Trophoblast cell (in vitro differentiated cells and primary cell): ENCODE measurements at regions not wholly inside any gene's neighbourhood (a gene's known extent, or its start where the extent isn't known, plus 50 kb on each side); places are given as distances from the start of the nearest gene placed in this dataset.
A peak's percentile ranks its signal among the peaks of the same experiment; 100 is the strongest.

ENCODE experiments used
- DNase-seq, 2 donors: peaks; one replicate each; pipeline ENCODE4 v3.0.0-alpha.2; 2016
- H2AFZ ChIP-seq: 2 replicates; pipeline ENCODE4 v1.6.1; 2013; ENCODE audit warnings: low read length, moderate library complexity, mild to moderate bottlenecking; ENCODE audit not compliant: insufficient read depth, poor library complexity
- H2AK5ac ChIP-seq: 2 replicates; pipeline ENCODE4 v1.6.1; 2013; ENCODE audit warnings: mild to moderate bottlenecking, low read length
- H2BK120ac ChIP-seq: 2 replicates; pipeline ENCODE4 v1.6.1; 2013; ENCODE audit warnings: low read length, mild to moderate bottlenecking, moderate library complexity; ENCODE audit not compliant: insufficient read depth, poor library complexity
- H2BK12ac ChIP-seq: 2 replicates; pipeline ENCODE4 v1.6.1; 2013; ENCODE audit warnings: mild to moderate bottlenecking, low read length, moderate library complexity
- H2BK5ac ChIP-seq: 2 replicates; pipeline ENCODE4 v1.6.1; 2013; ENCODE audit warnings: low read length, low read depth, moderate library complexity, mild to moderate bottlenecking; ENCODE audit not compliant: poor library complexity
- H3K14ac ChIP-seq: 2 replicates; pipeline ENCODE4 v1.6.1; 2013; ENCODE audit warnings: mild to moderate bottlenecking, low read length
- H3K18ac ChIP-seq: 2 replicates; pipeline ENCODE4 v1.6.1; 2013; ENCODE audit warnings: mild to moderate bottlenecking, low read length
- H3K23ac ChIP-seq: 2 replicates; pipeline ENCODE4 v1.6.1; 2013; ENCODE audit warnings: low read length
- H3K27ac ChIP-seq: 2 replicates; pipeline ENCODE4 v1.5.1; 2013; ENCODE audit warnings: low read depth, mild to moderate bottlenecking, inconsistent platforms, low read length, moderate library complexity
- H3K27me3 ChIP-seq: 2 replicates; pipeline ENCODE4 v1.6.1; 2013; ENCODE audit warnings: inconsistent platforms, mild to moderate bottlenecking, low read length, moderate library complexity; ENCODE audit not compliant: insufficient read depth
- H3K36me3 ChIP-seq, 2 experiments: 1 replicate in 1 of 2; 2 replicates in 1 of 2; pipeline ENCODE4 v1.6.1; 2013; ENCODE audit warnings: low read length in 2 of 2, mild to moderate bottlenecking in 2 of 2, moderate library complexity in 1 of 2; ENCODE audit not compliant: insufficient read depth in 2 of 2, control insufficient read depth in 1 of 2
- H3K4ac ChIP-seq: 2 replicates; pipeline ENCODE4 v1.6.1; 2013; ENCODE audit warnings: low read depth, mild to moderate bottlenecking, low read length, moderate library complexity
- H3K4me1 ChIP-seq, 2 experiments: 1 replicate in 1 of 2; 2 replicates in 1 of 2; pipeline ENCODE4 v1.6.1; 2013; ENCODE audit warnings: low read length in 2 of 2, mild to moderate bottlenecking in 2 of 2, moderate library complexity in 1 of 2; ENCODE audit not compliant: insufficient read depth in 2 of 2, control insufficient read depth in 1 of 2
- H3K4me2 ChIP-seq: 2 replicates; pipeline ENCODE4 v1.6.1; 2013; ENCODE audit warnings: inconsistent platforms, mild to moderate bottlenecking, low read length, moderate library complexity
- H3K4me3 ChIP-seq: 2 replicates; pipeline ENCODE4 v1.5.1; 2013; ENCODE audit warnings: mild to moderate bottlenecking, low read depth, low read length, inconsistent platforms
- H3K79me1 ChIP-seq: one replicate; pipeline ENCODE4 v1.6.1; 2013; ENCODE audit warnings: low read length
- H3K79me2 ChIP-seq: 2 replicates; pipeline ENCODE4 v1.6.1; 2013; ENCODE audit warnings: low read length, mild to moderate bottlenecking; ENCODE audit not compliant: control insufficient read depth, insufficient read depth, poor library complexity
- H3K9ac ChIP-seq: 2 replicates; pipeline ENCODE4 v1.6.1; 2013; ENCODE audit warnings: mild to moderate bottlenecking, low read length
- H3K9me3 ChIP-seq: 2 replicates; pipeline ENCODE4 v1.6.1; 2013; ENCODE audit warnings: low read depth, mild to moderate bottlenecking, control low read depth, inconsistent platforms, low read length; ENCODE audit not compliant: insufficient read depth
- H4K12ac ChIP-seq: 2 replicates; pipeline ENCODE4 v1.6.1; 2013; ENCODE audit warnings: low read depth, mild to moderate bottlenecking, low read length, moderate library complexity
- H4K8ac ChIP-seq: 2 replicates; pipeline ENCODE4 v1.6.1; 2013; ENCODE audit warnings: low read depth, mild to moderate bottlenecking, low read length, moderate library complexity
- H4K91ac ChIP-seq: one replicate; pipeline ENCODE4 v1.6.1; 2013; ENCODE audit warnings: low read depth, mild to moderate bottlenecking, low read length, moderate library complexity
- WGBS: extraction: QIAGEN DNeasy Blood & Tissue Kit; methylation state at CpG from one replicate; pipeline ENCODE4 v1.1.7; 2013; ENCODE audit warnings: missing lambda C conversion rate; ENCODE audit not compliant: insufficient read length, insufficient coverage; ENCODE audit errors: extremely low coverage; 5-methylcytosine and 5-hydroxymethylcytosine counted together

DNA sequence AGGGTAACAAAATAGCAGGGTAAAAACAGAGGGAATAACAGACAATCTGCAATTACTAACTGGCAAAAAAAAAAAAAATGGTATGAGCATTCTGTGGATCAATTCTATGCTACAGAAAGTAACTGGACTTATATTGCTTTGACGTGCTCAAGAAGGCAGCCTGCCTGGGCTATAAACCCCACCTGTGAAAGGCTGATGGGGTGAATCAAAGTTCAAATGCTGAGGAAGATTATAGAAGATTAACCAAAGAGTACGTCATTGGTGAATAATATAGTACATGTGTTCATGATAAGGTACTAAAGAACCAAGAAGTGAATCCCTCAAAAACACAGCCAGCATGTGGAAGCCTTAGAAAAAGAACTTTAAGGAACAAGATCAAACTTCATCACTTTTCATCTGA lies 441.9 kb upstream of the PTCHD4 start:
- Histone ChIP-seq H3K4ac (no peak overlapping the region), H3K27me3 (no peaks in the 10 kb centered on the region), H2AFZ (no peak overlapping the region), H3K79me2 (no peaks in the 10 kb centered on the region), H3K4me2 (no peak overlapping the region), H3K79me1 (no peaks in the 10 kb centered on the region), H2BK120ac (no peak overlapping the region), H3K18ac (no peak overlapping the region), H3K36me3 (no peaks in the 10 kb centered on the region), H3K9ac (no peak overlapping the region), H4K12ac (no peak overlapping the region), H3K27ac (no peak overlapping the region), H2AK5ac (no peak overlapping the region), H4K91ac (no peak overlapping the region), H3K4me3 (no peak overlapping the region), H2BK12ac (no peak overlapping the region), H3K14ac (no peak overlapping the region), H3K9me3 (no peaks in the 10 kb centered on the region), H3K4me1 (no peaks in the 10 kb centered on the region), H2BK5ac (no peak overlapping the region), H3K23ac (no peak overlapping the region), H4K8ac (no peak overlapping the region)
- no CpG with 5 or more reads among the region's 2 CpGs for WGBS
- DNase-seq: no peak

DNA sequence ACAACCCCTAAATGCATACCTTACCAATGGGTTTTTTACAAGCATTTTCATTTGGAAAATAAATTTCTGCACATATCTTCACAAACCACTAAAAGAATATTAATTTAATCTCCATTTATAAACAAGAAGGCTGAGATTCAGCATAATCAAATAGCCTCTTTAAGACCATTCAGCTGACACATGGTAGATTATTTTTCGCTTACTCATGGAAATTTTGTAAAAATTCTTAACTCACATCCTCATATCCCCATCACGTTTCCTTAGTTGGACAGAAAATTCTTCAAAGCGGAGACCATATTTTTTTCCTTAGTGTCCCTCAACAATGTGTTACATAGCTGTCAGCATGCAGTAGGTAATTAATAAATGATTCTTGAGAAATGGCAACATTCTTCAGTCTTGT lies 439.6 kb upstream of the PTCHD4 start:
- Histone ChIP-seq H2AFZ (no peak overlapping the region), H2AK5ac (no peak overlapping the region), H4K8ac (no peak overlapping the region), H3K27ac (no peak overlapping the region), H3K9ac (no peak overlapping the region), H3K23ac (no peak overlapping the region), H3K27me3 (no peaks in the 10 kb centered on the region), H3K4me1 (no peaks in the 10 kb centered on the region), H3K14ac (no peak overlapping the region), H3K79me1 (no peaks in the 10 kb centered on the region), H3K4me3 (no peak overlapping the region), H2BK120ac (no peak overlapping the region), H2BK5ac (no peak overlapping the region), H3K79me2 (no peaks in the 10 kb centered on the region), H3K4me2 (no peak overlapping the region), H4K91ac (no peak overlapping the region), H3K18ac (no peak overlapping the region), H3K36me3 (no peaks in the 10 kb centered on the region), H4K12ac (no peak overlapping the region), H3K9me3 (no peaks in the 10 kb centered on the region), H3K4ac (no peak overlapping the region), H2BK12ac (no peak overlapping the region)
- no CpG with 5 or more reads among the region's 3 CpGs for WGBS
- DNase-seq: no peak

DNA sequence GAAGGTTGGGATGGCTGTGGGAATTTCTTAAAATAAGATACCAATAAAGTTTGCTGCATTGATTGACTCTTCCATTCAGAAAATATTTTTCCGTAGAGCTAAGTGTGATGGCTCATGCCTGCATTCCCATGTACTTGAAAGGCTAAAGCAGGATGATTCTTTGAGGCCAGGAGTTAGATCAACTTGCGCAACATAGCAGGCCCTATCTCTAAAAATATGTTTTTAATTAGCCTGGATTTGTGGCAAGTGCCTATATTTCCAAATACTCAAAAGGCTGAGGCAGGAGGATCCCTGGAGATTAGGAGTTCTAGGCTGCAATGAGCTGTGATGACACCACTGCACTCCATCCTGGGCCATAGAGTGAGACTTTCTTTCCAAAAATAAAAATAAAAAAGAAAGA lies 431.2 kb upstream of the PTCHD4 start:
- Histone ChIP-seq H3K23ac (no peak overlapping the region), H3K4me3 (no peak overlapping the region), H3K4ac (no peak overlapping the region), H3K79me1 (no peaks in the 10 kb centered on the region), H2AFZ (no peak overlapping the region), H2BK5ac (no peak overlapping the region), H4K91ac (no peak overlapping the region), H3K9me3 (peaks cover 1% of the 10 kb centered on the region), H3K79me2 (no peaks in the 10 kb centered on the region), H3K4me2 (no peak overlapping the region), H3K18ac (no peak overlapping the region), H3K9ac (no peak overlapping the region), H3K14ac (no peak overlapping the region), H3K36me3 (no peaks in the 10 kb centered on the region), H2BK120ac (no peak overlapping the region), H2AK5ac (no peak overlapping the region), H4K12ac (no peak overlapping the region), H4K8ac (no peak overlapping the region), H3K27ac (no peak overlapping the region), H3K27me3 (no peaks in the 10 kb centered on the region), H2BK12ac (no peak overlapping the region), H3K4me1 (no peaks in the 10 kb centered on the region)
- WGBS: no CpG with 5 or more reads among the region's 2 CpGs
- DNase-seq: peak; percentile 71 to 81

DNA sequence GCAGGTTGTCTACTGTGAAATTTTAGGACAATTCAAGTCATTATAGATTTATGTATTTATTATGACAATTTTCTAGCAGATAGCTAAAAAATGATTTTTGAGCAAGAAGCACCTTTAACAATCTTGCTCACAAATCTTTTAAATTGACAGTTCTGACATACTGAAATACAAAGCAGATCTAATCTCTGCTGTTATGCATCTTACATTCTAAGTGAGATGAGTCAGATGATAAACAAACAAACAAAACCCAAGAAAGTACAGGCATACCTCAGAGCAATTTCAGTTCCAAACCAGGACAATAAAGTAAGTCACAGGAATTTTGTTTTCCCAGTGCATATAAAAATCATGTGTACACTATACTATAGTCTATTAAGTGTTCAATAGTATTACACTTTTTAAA lies 430.7 kb upstream of the PTCHD4 start:
- no peak overlapping the region for H4K91ac ChIP-seq
- H3K4me2 ChIP-seq: no peak overlapping the region
- no peak overlapping the region for H3K9ac ChIP-seq
- no peak overlapping the region for H3K4ac ChIP-seq
- no peak overlapping the region for H2BK12ac ChIP-seq
- no peak overlapping the region for H3K4me3 ChIP-seq
- no peaks in the 10 kb centered on the region for H3K36me3 ChIP-seq
- H3K27me3 ChIP-seq: no peaks in the 10 kb centered on the region
- no peaks in the 10 kb centered on the region for H3K4me1 ChIP-seq
- no peak overlapping the region for H3K27ac ChIP-seq
- no peak overlapping the region for H3K18ac ChIP-seq
- H2AFZ ChIP-seq: no peak overlapping the region
- peaks cover 1% of the 10 kb centered on the region for H3K9me3 ChIP-seq
- H3K23ac ChIP-seq: no peak overlapping the region
- H4K12ac ChIP-seq: no peak overlapping the region
- no peak overlapping the region for H2BK5ac ChIP-seq
- no peaks in the 10 kb centered on the region for H3K79me1 ChIP-seq
- no peaks in the 10 kb centered on the region for H3K79me2 ChIP-seq
- no peak overlapping the region for H4K8ac ChIP-seq
- H2BK120ac ChIP-seq: no peak overlapping the region
- no peak overlapping the region for H2AK5ac ChIP-seq
- no peak overlapping the region for H3K14ac ChIP-seq
- peak in 1 of 2 donors; percentile 73 for DNase-seq
